ENCODE measurements at regions not wholly inside any gene's neighbourhood (a gene's known extent, or its start where the extent isn't known, plus 50 kb on each side); places are given as distances from the start of the nearest gene placed in this dataset.
"Not testable (repeated sequence)": the region's sequence is repeated elsewhere in the genome, so short reads cannot be mapped to it uniquely, and the experiment has no call there.

DNA sequence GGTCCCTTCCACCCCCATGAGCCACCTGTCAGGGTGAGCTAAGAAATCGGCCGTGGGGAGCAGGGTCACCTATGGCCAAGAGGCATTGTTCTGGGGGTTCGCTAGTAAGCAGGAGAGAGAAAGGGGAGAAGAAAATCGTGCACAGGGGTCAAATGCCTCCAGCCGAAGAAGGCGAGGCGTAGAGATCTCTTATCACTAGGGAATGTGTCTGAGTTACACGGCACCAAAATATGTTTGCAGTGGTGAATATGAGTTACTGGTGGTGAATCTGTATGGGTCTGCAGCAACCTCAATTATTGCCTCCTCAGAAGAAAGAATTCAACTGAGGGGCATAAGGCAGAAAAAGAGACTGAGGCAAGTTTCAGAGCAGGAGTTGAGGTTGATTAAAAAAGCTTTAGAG is 54.2 kb upstream of the RABGAP1L start:
- DNase-seq = no peak

DNA sequence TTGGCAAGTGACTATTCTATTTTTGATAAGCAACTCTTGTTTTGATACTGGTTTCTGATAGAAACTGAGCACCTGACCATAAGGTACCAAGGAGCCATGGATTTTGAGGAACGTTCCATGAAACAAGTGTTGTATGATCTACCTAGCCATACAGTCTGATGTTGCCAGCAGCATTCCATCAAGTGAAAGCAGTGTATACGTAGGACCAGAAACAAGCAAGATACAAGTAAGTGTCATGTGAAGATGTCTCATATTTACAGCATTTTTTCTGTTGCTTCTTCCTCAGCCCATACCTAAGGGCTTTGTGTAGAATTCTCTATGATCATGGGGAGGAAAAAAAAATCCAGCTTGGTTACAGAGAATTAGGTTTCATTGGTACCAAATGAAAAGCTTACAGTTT is 55.6 kb upstream of the RABGAP1L start:
- no peak for DNase-seq

DNA sequence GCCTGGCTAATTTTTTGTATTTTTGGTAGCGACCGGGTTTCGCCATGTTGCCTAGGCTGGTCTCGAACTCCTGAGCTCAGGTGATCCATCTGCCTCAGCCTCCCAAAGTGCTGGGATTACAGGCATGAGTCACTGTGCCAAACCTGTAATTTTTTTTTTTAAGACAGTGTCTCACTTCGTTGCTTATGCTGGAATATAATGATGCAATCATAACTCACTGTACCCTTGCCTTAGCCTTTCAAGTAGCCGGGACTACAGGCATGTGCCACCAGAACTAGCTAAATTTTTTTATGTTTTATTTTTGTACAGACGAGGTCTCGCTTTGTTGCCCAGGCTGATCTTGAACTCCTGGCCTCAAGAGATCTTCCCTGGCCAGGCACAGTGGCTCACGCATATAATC is 57.3 kb upstream of the RABGAP1L start:
- not testable (repeated sequence) for DNase-seq

DNA sequence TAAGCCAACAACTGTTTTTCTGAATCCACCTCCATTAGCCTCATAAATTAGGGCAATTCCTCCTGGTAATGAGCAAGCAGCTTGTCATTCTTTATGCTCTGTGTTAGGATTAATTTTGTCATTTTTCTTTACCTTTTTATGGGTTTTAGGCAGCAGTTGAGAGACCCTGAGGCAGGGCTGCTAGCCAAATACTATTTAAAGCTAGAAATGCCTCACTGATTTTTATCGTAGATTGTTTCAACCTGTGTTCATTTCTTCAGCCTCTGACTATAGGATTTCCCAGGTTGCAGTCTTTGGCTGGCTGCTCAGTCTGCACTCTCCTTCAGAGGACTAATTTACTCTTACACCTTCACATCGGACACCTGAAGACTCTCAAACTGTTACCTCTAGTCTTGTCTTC is 61.9 kb upstream of the RABGAP1L start:
- DNase-seq = no peak

DNA sequence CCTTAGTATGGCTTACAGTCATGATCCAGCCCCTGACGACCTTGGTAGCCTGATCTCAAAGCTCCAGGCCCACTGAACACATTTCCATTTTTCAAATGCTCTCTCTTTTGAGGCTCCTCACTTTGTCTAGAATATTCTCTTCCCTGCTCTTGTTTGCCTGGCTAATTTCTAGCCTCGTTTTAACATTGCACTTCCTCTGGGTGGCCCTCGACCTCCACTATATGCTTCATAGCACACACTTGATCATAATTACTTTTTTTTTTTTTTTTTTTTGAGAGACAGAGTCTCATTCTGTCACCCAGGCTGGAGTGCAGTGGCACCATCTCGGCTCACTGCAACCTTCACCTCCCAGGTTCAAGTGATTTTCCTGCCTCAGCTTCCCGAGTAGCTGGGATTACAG is 65.5 kb upstream of the RABGAP1L start:
- DNase-seq = peak; percentile 7

DNA sequence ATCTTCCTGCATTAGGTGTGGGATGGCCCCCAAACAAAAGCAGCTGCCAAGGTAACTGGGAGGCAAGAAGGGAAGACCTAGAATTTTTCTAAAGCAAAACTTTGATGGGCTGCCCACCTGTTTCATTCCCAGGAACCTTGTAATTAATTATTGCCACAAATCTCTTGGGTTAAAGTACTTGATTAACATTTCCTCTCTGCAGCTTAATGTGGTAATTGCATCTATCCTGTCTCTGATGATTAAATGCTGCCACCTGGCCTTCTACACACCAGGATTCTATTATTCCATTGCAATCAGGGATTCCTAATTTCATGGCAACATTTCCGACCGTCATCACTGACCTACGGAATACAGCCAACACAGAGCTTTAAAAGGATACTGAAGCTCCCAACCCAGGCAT is 68.3 kb upstream of the RC3H1 start:
- DNase-seq = no peak

DNA sequence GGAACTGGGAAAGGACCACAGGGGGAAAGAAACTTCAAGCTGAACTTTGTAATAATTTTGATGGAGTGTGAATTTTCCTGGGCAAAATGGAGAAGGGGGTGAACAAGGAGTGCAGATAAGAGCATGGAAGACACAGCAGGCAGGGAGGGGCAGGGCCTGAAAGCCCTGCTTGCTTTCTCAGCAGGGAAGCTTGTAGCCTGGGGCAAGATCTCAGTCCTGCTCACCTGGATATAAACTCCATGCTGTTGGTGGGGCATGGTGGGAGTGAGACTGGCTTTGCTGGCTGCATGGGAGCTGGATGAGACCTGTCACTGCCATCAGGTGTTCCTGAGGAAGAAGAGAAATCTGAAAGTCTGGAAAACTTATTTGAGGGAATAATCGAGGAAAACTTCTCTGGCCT is 58.7 kb upstream of the RC3H1 start:
- DNase-seq = no peak

DNA sequence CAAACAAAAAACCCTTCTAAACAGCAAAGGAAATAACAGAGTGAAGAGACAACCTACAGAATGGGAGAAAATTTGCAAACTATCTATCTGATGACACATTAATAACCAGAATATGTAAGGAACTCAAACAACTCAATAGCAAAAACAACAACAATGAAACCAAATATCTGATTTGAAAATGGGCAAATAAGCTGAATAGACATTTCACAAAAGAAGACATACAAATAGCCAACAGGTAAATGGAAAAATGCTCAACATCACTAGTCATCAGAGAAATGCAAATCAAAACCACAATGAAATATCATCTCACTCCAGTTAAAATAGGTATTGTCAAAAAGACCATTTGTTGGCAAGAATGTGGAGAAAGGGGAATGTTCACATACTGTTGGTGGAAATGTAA is 57.6 kb upstream of the RC3H1 start:
- no peak for DNase-seq

DNA sequence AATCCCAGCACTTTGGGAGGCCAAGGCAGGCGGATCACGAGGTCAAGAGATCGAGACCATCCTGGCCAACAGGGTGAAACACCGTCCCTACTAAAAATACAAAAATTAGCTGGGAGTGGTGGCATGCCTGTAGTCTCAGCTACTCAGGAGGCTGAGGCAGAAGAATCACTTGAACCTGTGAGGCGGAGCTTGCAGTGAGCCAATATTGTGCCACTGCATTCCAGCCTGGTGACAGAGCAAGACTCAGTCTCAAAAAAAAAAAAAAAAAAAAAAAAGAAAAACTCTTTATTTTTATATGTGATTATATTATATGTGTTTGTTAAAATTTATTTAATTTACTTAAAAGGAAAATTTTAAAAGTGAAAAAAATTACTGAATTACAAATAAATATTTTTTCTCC is 56.8 kb upstream of the RC3H1 start:
- not testable (repeated sequence) for DNase-seq

DNA sequence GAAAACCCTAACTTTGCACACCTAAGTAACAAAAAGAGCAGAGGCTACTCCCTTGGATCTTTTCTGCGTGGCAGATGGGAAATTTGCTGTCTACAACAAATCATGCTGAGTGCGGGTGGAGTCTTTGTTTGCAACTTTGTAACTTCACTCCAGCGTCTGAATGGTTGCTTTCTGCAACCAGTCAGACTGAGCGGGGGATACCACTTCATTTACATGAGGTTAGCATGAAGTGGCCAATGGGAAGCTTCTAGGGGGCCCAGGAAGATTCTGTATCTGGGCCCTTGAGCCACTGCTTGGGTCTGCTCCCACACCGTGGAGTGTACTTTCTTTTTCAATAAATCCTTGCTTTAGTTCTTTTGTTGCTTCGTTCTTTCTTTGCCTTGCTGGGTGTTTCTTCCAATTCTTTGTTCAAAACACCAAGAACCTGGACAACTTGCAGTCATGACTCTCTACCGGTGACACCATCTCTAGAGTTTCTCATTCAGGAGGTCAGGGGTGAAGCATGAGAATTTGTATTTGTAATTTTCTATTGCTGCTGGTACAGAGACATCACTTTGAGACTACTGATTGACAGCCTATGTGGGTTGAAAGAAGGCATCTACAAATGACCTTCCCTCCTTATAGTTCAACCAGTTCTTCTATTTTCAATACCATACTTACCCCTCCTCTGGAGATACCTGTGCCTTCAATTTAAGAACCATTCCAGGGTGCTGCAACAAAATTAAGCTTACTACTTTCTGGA is 55.8 kb upstream of the RC3H1 start:
- no peak for DNase-seq

DNA sequence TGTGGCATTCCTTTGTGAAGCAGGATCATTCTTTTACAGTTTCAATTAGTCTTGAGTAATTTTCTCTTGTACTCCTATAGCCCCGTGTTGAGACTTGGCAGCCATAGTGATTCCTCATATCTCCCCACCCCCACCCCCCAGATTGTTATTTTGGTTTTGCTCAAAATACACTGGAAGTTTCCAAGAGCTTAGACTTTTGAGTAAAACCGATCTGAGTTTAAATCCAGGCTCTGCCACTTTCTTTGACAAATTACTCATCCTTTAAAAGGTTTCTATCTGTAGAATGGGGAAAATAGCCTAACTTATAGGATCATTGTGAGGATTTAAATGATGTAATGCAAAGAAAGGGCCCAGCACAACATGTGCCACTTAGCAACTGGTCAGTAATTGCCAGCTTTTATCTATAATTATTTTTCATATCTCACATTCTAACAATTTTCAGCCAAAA is 53.1 kb upstream of the RC3H1 start:
- no peak for DNase-seq

DNA sequence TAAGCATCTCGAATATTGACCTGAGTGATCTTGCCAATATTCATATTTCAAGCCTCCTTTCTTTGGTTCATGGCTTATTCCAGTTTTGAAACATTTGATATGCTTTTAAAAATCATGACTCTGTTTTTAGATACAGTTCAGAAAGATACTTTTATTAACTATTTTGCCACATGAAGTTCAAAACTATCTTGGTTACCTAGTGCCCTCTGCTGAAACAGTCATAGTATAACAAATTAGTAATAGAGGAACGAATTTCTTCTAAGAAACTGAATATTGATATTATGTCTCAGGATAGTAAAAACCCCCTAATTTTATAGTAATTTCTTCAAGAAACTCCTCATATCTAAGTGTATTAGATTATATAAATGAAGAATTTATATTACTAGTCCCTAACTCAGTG is 52.6 kb upstream of the RC3H1 start:
- peak; percentile 2 for DNase-seq

DNA sequence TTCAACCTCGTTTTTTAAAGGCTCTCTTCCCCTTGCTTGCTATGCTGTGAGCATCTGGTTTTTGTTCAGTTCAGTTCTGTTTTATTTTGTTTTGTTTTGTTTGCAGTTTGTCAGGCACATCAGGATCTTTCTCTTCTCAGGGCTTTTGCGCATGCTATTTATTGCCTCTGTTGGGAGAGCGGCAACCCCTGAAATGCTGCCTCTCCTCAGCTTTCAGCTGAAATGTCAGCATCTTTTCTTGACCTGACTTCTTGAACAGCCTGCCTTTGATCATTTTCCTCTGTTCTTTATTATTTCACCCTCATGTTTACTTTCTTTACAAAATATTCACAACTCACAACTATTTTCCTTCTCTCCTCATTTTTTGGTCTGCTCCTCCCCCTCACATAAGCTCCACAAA is 50.4 kb upstream of the RC3H1 start:
- DNase-seq = no peak

Data from activated CD4-positive, alpha-beta T cell treated with anti-CD3 and anti-CD28 coated beads, Interleukin-10, Interleukin-2, amounts not matched to agents 100 ng/mL and 50 ng/mL, durations not matched to agents 16 hours and 8 hours (primary cell).